ENCODE measurements at regions not wholly inside any gene's neighbourhood (a gene's known extent, or its start where the extent isn't known, plus 50 kb on each side); places are given as distances from the start of the nearest gene placed in this dataset.

GRCh38 chr11:69972351-69972802, 105.7 kb upstream of the ANO1 start:
- no peak for DNase-seq (ENCODE audit: low read depth)

- DNase-seq (ENCODE audit: low read depth): no peak
Observed at GRCh38 chr11:69974528-69974927, 103.6 kb upstream of the ANO1 start.

- no peak for DNase-seq (ENCODE audit: low read depth)
Observed at GRCh38 chr11:69975822-69976221, 102.3 kb upstream of the ANO1 start.

- no peak for DNase-seq (ENCODE audit: low read depth)
Observed at GRCh38 chr11:69976794-69977193, 101.3 kb upstream of the ANO1 start.

- no peak for DNase-seq (ENCODE audit: low read depth)
Observed at GRCh38 chr11:69977951-69978350, 100.2 kb upstream of the ANO1 start.

- DNase-seq (ENCODE audit: low read depth): no peak
Observed at GRCh38 chr11:69978841-69979614, 99.1 kb upstream of the ANO1 start.

GRCh38 chr11:69979632-69980031, 98.5 kb upstream of the ANO1 start:
- DNase-seq (ENCODE audit: low read depth): no peak

GRCh38 chr11:69981119-69981784, 96.9 kb upstream of the ANO1 start:
- no peak for DNase-seq (ENCODE audit: low read depth)

- DNase-seq (ENCODE audit: low read depth): no peak
Observed at GRCh38 chr11:69982690-69983570, 95.2 kb upstream of the ANO1 start.

GRCh38 chr11:69983571-69983877, 94.6 kb upstream of the ANO1 start:
- DNase-seq (ENCODE audit: low read depth): no peak

GRCh38 chr11:69983897-69984438, 94.1 kb upstream of the ANO1 start:
- no peak for DNase-seq (ENCODE audit: low read depth)

- no peak for DNase-seq (ENCODE audit: low read depth)
Observed at GRCh38 chr11:69984457-69985261, 93.5 kb upstream of the ANO1 start.

- DNase-seq (ENCODE audit: low read depth): no peak
Observed at GRCh38 chr11:69985331-69985640, 92.8 kb upstream of the ANO1 start.

- DNase-seq (ENCODE audit: low read depth): no peak
Observed at GRCh38 chr11:69985641-69986439, 92.3 kb upstream of the ANO1 start.

GRCh38 chr11:69986440-69986787, 91.7 kb upstream of the ANO1 start:
- DNase-seq (ENCODE audit: low read depth): no peak

GRCh38 chr11:69986830-69987229, 91.3 kb upstream of the ANO1 start:
- no peak for DNase-seq (ENCODE audit: low read depth)

- DNase-seq (ENCODE audit: low read depth): no peak
Observed at GRCh38 chr11:69992026-69992425, 86.1 kb upstream of the ANO1 start.

GRCh38 chr11:69992943-69993694, 85.0 kb upstream of the ANO1 start:
- no peak for DNase-seq (ENCODE audit: low read depth)

- DNase-seq (ENCODE audit: low read depth): no peak
Observed at GRCh38 chr11:69994810-69995209, 83.3 kb upstream of the ANO1 start.

GRCh38 chr11:69995697-69996096, 82.4 kb upstream of the ANO1 start:
- DNase-seq (ENCODE audit: low read depth): no peak
